Umbilical cord (tissue), 1 donor: ENCODE measurements at regions not wholly inside any gene's neighbourhood (a gene's known extent, or its start where the extent isn't known, plus 50 kb on each side); places are given as distances from the start of the nearest gene placed in this dataset.
"Not testable (repeated sequence)": the region's sequence is repeated elsewhere in the genome, so short reads cannot be mapped to it uniquely, and the experiment has no call there.

Experiments used
- DNase-seq: peaks from one replicate; pipeline ENCODE4 v3.0.0-alpha.2; 2015; ENCODE audit warnings: low spot score

DNA sequence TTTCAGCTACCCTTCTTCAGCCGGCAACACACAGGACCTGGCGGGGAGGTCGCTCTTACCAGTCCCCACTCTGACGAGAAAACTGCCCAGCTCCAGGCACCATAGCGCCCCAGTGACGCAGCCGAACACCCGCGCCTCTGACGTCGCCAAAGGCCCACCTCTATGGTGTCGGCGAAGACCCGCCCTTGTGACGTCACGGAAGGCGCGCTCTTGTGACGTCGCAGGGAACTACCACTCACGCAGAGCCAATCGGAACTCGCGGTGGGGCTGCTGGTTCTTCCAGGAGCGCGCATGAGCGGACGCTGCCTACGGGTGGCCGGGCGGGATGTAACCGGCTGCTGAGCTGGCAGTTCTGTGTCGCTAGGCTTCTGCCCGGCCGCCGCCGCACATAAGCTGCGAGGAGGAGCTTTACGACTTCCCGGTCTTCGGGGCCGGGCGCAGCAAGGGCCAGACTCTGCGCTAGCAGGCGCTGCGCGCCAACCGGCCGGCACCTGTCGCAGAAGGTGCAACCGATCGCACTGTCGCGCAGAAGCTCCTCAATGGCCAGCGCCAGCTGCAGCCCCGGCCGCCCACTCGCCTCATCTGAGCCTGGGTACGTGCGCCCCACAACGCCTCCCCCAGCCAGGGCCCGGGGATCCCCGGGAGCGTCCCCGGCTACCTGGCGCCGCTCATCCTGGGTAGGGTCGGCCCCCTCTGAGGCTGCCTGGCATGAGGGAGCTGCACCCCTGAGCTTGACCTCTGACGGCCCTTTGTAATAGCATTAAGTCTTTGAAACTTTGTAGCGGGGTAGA lies 121.3 kb upstream of the FBXO28 start:
- peak; percentile 99 for DNase-seq

DNA sequence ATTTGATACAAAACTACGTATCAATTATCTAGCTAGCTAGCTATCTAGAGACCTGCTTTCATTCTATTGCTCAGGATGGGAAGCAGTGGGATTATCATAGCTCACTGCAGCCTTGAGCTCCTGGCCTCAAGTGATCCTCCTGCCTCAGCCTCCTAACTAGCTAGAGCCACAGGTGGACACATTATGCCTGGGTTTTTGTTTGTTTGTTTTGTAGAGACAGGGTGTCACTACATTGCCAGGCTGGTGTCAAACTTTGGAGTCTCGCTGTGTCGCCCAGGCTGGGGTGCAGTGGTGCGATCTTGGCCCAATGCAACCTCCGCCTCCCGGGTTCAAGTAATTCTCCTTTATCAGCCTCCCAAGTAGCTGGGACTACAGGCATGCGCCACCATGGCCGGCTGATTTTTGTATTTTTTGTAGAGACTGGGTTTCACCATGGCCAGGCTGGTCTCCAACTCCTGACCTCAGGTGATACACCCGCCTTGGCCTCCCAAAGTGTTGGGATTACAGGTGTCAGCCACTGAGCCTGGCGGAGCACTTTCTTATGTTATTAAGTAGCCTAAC lies 122.5 kb upstream of the FBXO28 start:
- DNase-seq = not testable (repeated sequence)

DNA sequence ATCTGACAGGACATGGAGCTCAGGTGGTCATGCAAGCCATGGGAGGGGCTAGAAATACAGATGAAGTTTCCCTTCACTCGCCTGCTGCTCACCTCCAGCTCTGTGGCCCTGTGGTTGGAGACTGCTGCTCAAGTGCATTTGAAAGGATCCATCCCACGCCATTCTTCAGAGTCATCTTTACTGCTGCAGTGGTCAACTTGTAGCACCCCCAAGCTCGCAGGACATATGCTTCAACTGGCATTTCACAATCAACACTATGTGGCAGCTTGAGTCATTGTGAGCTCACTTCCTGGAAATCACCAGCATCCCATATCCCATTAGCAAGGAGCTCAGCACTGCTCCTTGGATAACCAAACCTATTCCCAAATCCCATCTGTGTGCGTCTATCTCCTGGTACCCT lies 116.2 kb upstream of the TP53BP2 start:
- DNase-seq = not testable (repeated sequence)

DNA sequence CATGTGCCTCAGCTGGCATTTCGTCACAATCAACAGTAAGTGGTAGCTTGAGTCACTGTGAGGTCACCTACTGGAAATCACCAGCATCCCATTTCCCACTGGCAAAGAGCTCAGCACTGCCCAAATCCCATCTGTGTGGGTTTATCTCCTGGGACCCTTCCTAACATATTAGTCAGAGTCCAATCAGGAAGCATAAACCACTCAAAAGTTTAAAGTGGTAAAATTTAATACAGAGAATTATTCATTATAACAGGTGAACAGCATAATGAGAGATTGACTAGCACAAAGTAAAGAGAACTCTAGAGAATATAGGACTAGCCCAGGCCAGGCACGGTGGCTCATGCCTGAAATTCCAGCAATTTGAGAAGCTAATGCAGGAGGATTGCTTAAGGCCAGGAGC lies 107.1 kb upstream of the TP53BP2 start:
- DNase-seq = not testable (repeated sequence)

DNA sequence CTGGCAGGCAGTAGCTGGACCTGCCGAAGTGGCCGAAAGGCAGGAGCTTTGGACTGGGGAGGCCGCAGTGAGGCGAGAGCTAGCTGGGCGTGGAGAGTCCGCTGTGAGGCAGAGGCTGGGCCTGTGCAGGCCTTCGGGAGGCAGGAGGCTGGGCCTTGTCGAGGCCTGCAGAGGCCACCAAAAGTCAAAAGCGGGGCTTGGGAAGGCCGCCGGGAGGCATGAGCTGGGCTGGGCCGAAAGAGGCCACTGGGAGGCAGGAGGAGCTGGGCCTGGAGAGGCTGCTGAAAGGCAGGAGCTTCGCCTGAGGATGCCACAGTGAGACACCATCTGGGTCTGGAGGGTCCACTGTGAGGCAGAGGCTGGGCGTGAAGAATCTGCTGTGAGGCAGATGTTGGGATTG lies 105.8 kb upstream of the TP53BP2 start:
- not testable (repeated sequence) for DNase-seq

DNA sequence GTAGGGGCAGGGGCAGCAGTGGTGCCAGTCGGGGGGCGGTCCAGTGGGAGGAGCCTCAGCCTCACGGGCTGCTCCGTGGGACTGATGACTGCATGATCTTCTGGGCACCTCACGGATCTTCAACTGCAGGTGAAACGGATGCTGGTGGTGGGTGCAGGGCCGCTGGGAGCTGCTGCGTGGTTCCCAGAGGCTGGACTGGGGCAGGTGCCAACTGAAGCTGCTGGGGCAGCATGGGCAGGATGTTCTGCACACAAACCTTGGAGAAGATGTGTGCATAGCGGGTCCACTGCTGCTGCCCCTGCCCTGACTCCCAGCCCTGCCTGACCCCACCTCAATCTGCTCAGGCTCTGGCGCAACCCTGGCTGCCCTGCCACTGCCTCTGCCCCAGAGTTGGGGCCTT lies 104.2 kb upstream of the TP53BP2 start:
- DNase-seq = not testable (repeated sequence)

DNA sequence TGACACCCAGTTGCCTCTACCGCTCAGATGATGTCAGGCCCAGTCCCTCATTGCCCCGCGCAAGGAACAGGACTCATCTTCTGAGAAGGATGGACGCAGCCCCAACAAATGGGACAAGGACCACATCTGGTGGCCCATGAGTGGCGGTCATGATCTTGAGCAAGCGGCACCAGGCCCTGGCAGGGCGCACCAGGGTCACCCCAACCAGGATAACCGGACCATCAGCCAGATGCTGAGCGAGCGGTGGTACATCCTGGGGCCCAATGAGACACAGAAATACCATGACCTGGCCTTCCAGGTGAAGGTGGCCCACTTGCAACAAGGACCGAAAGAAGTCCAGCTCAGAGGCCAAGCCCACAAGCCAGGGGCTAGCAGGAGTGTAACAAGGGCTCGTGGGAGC lies 102.3 kb upstream of the TP53BP2 start:
- DNase-seq = not testable (repeated sequence)

DNA sequence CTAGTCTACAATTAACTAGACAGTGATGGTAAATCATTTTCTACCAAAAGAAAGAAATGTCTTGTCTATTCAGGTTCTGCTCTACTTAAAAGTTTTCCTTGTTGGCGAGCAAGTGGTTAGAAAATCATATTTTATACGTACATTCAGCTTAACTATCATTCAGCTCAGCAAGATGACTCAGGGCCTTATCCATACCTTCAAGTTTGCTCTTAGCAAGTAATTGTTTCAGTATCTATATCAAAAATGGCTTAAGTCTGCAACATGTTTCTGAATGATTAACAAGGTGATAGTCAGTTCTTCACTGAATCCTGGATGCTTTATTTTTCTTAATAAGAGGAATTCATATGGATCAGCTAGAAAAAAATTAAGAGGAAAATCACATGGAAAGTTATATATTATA lies 90.8 kb upstream of the TP53BP2 start:
- DNase-seq = not testable (repeated sequence)

DNA sequence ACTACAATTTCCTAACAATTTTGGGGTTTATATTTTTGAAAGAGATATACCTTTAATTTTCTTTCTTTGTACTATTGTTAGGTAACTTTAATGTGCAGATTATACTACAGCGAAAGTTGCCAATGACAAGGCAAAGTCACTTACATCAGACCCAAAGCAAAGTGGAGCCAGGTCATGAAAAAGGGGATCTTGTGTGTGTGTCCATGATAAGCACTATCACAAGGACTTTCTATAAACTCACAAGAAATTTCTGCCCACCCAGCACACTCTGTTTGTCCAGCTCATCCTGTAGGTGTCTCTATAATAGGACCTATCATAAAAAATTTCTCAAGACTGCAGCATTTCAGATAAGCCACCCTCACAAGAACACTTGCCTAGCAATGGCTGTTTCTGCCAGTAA lies 85.7 kb upstream of the TP53BP2 start:
- not testable (repeated sequence) for DNase-seq

DNA sequence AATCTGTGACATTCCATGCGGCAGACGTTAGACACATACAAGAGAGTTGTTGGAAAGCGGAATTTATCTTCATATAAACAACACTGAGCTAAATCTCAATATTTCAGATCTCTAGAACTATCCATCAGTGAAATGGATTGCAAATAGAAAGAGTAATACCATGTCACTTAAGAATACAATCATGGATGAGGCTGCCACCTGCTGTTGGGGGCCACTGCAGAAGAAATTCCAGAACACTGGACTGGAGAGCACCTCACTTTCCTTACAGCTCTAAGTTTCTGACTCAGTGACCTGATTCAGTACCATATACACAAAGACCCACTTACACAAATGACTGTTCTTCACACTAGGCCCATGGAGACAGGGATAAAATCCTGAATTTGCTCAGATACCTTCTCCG lies 75.1 kb upstream of the TP53BP2 start:
- not testable (repeated sequence) for DNase-seq

DNA sequence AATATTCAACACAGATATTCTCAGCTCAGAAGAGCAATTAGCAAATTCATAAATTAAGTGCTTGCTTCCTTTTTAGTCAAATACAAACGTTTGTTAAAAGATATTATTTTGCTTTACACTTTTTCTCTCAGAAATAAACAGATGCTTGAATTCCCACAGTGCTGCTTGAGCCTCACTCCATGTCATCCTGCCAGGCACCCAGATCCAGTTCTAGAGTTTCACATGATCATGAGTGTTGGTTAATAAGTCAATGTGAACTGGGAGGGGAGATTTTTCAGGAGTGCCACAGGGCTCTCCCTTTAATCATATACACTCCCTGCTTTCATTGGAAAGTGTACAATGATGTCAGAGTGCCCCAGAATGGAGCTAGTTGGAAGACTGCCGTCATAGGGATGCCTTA lies 69.7 kb upstream of the TP53BP2 start:
- DNase-seq = not testable (repeated sequence)

DNA sequence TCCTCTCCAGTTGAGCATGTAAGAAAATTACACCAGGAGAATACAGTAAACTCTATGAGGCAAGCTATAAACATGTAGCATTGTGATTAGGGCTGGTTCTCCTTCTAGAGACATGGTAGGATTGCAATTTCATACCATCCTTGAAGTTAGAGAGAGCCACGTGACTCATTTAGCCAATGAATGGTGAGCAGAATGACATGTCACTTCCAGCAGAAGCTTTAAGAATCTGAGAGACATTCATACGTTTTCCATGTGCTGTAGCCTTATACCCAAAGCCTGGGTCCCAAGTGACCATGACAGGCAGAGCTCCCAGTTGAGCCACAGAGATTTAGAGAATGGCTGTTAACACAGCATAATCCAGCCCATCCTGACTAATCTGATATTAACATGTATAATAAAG lies 68.0 kb upstream of the TP53BP2 start:
- not testable (repeated sequence) for DNase-seq

DNA sequence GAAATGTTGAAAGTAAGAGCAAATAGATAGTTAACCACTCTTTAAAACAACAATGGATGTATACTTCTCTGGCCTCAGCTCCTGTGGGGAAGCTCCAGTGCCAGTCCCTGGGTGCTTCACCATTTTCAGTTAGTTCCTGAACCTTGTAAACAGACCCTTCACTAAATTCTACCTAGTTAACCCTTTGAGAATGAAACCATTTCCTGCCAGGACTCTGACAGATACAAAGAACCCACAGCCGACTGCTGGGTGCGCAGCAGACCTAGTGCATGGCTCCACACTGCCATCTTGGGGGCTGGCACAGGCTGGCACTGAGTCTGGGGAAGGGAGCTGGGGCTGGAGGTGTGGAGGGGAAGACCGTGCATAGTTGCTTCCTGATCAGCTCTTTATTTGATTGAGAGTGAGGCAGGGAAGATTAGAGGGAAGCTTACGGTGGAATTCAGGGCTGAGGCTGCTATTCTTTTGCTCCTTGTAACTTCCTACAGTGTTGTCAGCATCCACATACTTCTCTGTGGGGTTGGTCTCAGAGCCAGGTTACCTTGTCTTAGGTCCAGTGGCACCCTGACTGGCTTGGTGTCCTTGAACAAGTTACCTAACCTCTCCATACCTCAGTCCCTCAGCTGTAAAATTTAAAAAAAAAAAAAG lies 62.3 kb upstream of the TP53BP2 start:
- not testable (repeated sequence) for DNase-seq

DNA sequence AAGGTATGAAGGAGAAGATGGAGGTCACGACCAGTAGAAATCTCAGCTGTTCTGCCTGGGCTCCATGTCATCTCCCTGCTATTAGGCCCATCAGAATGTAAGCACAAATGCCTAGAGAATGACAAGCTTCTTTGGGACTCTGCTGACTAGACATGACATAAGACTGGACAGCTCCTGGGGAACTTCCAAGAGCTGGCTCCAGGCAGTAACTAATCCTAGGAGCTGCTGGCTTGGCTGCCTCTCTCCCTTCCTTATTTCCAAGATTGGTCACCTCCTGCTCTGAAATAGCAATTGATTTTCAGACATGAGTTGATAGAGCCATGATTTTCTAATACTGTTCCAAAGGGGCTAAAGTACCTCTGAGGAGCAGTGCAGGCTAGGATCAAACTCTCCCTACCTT lies 57.5 kb upstream of the TP53BP2 start:
- not testable (repeated sequence) for DNase-seq

DNA sequence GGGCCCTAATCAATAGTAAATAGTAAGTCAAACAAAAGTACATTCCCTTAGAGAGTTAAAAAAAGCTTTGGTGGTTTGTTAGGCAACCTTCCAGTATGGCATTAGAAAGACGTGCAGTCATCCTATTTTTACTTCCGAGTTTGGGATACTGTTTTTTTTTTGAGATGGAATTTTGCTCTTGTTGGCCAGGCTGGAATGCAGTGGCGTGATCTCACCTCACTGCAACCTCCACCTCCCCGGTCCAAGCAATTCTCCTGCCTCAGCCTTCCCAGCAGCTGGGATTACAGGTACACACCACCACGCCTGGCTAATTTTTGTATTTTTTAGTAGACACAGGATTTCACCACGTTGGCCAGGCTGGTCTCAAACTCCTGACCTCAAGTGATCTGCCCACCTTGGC lies 54.0 kb upstream of the TP53BP2 start:
- not testable (repeated sequence) for DNase-seq

DNA sequence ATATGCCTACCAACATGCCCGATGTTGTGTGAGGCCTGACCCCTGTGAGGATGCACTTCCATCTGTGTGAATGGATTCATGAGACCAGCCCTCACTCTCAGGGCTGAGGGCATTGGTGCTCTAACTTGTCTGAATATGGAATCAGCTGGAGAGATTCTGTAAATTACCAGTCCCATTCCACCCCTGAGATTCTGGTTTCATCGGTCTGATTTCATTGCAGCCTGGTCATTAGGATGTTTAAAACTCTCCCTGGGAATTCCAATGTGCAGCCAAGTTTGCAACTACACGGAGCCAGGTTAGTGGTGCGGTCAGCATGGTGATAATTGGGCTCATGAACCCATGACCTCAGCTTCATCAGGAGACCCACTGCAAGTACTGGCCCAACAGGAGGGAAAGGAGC lies 51.4 kb upstream of the TP53BP2 start:
- not testable (repeated sequence) for DNase-seq

DNA sequence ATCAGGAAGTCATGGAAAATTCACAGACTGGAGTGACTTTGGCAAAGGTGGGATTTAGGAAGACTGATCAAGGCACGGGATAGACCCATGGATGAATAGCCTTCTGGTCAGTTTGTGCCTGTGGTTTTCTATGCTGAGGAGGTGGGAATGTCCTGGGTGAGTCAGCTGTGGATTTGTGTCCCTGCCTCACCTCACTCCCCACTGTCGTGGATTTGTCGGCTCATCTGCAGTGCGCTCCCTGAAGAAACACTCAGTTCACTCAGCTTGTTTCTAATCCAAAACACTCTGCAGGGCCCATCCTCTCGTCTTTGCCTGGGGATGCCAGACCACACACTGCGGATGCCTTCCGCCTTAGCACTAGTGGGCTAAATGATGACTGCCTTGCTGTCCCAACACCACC lies 50.2 kb upstream of the TP53BP2 start:
- not testable (repeated sequence) for DNase-seq
